HL-60 (cell line): ENCODE measurements at regions not wholly inside any gene's neighbourhood (a gene's known extent, or its start where the extent isn't known, plus 50 kb on each side); places are given as distances from the start of the nearest gene placed in this dataset.

Source experiments
- DNase-seq, 2 experiments: peaks; one replicate each; pipeline ENCODE4 v3.0.0-alpha.2; 2010 to 2020; ENCODE audit warnings: low read depth in 1 of 2, low spot score in 1 of 2
- H3K27ac ChIP-seq: fragments of 250-450 bp; sonication (Bioruptor Pico); replicated peaks from 2 replicates; pipeline ENCODE4 v1.5.1; 2020; ENCODE audit warnings: mild to moderate bottlenecking, moderate library complexity
- H3K27me3 ChIP-seq: fragments of 250-450 bp; sonication (Bioruptor Pico); 2 replicates; pipeline ENCODE4 v1.5.1; 2021; ENCODE audit warnings: mild to moderate bottlenecking, moderate library complexity; ENCODE audit not compliant: insufficient read depth, poor library complexity, severe bottlenecking
- H3K4me3 ChIP-seq: replicated peaks from 2 replicates; pipeline ENCODE4 v1.5.1; 2011; ENCODE audit warnings: mild to moderate bottlenecking, control low read depth, low read length; ENCODE audit not compliant: insufficient read depth
- CTCF ChIP-seq: IDR thresholded peaks from one replicate; pipeline ENCODE4 v1.5.1; 2011; ENCODE audit warnings: low read length, control low read depth, inconsistent platforms; ENCODE audit not compliant: insufficient read depth
- GABPA ChIP-seq: IDR thresholded peaks from 2 replicates; pipeline ENCODE4 v1.6.1; 2012; ENCODE audit warnings: low read depth
- POLR2AphosphoS5 ChIP-seq: IDR thresholded peaks from 2 replicates; pipeline ENCODE4 v1.6.1; 2012; ENCODE audit warnings: low read depth
- REST ChIP-seq: IDR thresholded peaks from 2 replicates; pipeline ENCODE4 v1.6.1; 2012; ENCODE audit warnings: low read depth; ENCODE audit not compliant: insufficient replicate concordance
- SPI1 ChIP-seq: IDR thresholded peaks from 2 replicates; pipeline ENCODE4 v1.6.1; 2012; ENCODE audit warnings: low read depth, mild to moderate bottlenecking, borderline replicate concordance

- no peak for TF ChIP-seq REST
- no peak for TF ChIP-seq POLR2AphosphoS5
- TF ChIP-seq GABPA, result no peak
- no peak for TF ChIP-seq SPI1
- TF ChIP-seq CTCF, result no peak
- Histone ChIP-seq H3K27ac (no peak overlapping the region), H3K27me3 (no peaks in the 10 kb centered on the region), H3K4me3 (no peak overlapping the region)
- DNase-seq, result no peak
Measured at GRCh38 chr5:67610186-67610912, 413.8 kb upstream of the CD180 start.

GRCh38 chr5:67607958-67608357, 411.4 kb upstream of the CD180 start:
- TF ChIP-seq CTCF, result no peak

GRCh38 chr5:67606586-67606947, 410.0 kb upstream of the CD180 start:
- no peak overlapping the region for H3K4me3 ChIP-seq
- TF ChIP-seq POLR2AphosphoS5, result no peak
- no peak for TF ChIP-seq CTCF
- no peak for TF ChIP-seq REST
- no peak for TF ChIP-seq GABPA
- no peak for TF ChIP-seq SPI1
- DNase-seq, result no peak

More at GRCh38 chr5:67607958-67608357, 411.4 kb upstream of the CD180 start:
- H3K27ac ChIP-seq, result no peak overlapping the region
- H3K27me3 ChIP-seq, result no peaks in the 10 kb centered on the region
- H3K4me3 ChIP-seq, result no peak overlapping the region
- no peak for DNase-seq

More at GRCh38 chr5:67606586-67606947, 410.0 kb upstream of the CD180 start:
- Histone ChIP-seq H3K27ac (no peak overlapping the region), H3K27me3 (no peaks in the 10 kb centered on the region)
